GM12874 (cell line): ENCODE measurements at regions not wholly inside any gene's neighbourhood (a gene's known extent, or its start where the extent isn't known, plus 50 kb on each side); places are given as distances from the start of the nearest gene placed in this dataset.

ENCODE experiments used
- TF ChIP-seq, protein P1 (sequence below): IDR thresholded peaks from 2 replicates; pipeline ENCODE4 v1.5.1; 2011; ENCODE audit warnings: low read depth, mild to moderate bottlenecking, control low read depth, low read length, moderate library complexity; ENCODE audit not compliant: insufficient read depth

DNA sequence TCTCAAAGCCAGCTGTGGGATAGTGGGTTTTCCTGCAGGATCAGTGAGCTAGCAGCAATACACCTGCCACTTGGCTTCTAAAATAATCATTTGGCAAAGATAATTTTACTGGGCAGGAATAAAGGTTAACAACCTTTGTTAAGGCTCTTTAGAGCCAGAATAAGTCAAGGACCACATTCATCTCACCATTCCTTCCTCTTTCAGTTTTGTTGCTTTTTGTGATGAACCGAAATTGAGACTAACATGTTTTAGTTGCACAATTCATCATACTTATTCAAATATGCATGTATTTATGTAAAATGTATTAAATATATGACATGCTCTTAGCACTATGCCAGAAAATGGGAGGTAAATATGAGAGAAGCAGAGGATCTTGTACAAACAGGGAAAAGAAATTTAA lies 824.4 kb upstream of the TYRP1 start:
- TF ChIP-seq, protein P1, sequence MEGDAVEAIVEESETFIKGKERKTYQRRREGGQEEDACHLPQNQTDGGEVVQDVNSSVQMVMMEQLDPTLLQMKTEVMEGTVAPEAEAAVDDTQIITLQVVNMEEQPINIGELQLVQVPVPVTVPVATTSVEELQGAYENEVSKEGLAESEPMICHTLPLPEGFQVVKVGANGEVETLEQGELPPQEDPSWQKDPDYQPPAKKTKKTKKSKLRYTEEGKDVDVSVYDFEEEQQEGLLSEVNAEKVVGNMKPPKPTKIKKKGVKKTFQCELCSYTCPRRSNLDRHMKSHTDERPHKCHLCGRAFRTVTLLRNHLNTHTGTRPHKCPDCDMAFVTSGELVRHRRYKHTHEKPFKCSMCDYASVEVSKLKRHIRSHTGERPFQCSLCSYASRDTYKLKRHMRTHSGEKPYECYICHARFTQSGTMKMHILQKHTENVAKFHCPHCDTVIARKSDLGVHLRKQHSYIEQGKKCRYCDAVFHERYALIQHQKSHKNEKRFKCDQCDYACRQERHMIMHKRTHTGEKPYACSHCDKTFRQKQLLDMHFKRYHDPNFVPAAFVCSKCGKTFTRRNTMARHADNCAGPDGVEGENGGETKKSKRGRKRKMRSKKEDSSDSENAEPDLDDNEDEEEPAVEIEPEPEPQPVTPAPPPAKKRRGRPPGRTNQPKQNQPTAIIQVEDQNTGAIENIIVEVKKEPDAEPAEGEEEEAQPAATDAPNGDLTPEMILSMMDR = no peak

DNA sequence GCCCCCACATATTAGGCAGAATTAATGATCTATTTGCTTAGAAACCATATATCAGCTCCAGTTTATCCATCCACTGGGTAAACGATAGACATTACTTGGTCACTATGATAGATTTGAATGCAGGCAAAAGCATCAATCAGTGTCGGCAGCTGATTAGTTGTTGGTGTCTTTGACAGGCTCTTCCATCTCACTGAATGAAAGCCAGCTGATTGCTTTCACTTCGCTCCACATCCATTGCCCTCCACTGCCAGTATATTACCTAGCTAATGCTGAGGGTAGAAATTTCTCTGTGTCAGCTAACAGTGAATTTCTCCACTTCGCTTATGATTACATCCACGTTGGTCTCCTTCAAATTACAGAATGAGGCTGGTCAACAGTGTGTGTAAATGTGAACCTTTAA lies 821.3 kb upstream of the TYRP1 start:
- TF ChIP-seq, protein P1 = no peak

DNA sequence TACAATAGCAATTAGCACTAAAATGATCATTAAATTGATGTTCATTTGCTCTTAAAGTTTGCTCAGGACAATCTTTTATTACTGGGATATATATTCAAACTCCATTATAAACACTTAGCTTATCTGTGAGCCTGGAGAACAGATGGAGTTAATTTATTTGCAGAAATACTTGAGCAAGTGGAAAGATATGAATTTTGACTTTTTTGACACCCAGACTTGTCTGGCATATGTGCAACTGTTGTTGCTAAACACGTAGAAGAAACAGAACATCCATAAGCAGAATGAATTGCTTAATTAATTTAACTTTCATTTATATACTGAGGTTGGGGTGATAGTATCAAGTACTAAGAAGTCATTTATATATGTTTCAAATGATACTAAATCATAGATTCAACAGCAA lies 820.7 kb upstream of the TYRP1 start:
- TF ChIP-seq, protein P1 = no peak

DNA sequence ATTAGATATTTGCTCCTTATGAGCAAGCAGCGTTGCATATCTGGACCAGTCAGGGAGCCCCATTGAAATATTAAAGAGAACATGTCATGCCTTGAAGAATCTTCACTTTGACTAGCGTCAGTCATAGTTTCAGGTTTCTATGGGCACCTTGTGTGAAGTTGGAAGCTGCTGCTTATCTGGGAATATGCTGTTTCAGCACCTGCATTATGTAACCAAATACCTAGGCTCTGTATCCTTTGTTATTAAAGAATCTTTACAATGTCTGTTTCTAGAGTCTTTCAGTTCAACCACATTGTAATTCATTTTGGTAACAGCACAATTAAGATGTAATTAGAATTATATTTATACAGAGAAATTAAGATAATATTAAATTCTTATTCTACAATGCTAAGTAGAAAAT lies 818.8 kb upstream of the TYRP1 start:
- TF ChIP-seq, protein P1 = no peak

DNA sequence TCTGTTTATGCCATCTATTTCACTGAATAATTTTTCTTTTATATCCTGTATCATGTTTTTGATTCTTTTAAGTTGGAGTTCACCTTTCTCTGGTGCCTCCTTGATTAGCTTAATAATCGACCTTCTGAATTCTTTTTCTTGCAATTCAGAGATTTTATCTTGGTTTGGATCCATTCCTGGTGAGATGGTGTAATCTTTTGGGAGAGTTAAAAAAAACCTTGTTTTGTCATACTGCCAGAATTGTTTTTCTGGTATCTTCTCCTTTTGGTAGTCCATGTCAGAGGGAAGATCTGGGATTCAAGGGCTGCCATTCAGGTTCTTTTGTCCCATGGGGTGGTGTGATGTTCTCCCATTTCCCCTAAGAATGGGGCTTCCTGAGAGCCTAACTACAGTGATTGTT lies 800.8 kb upstream of the TYRP1 start:
- TF ChIP-seq, protein P1 = no peak

DNA sequence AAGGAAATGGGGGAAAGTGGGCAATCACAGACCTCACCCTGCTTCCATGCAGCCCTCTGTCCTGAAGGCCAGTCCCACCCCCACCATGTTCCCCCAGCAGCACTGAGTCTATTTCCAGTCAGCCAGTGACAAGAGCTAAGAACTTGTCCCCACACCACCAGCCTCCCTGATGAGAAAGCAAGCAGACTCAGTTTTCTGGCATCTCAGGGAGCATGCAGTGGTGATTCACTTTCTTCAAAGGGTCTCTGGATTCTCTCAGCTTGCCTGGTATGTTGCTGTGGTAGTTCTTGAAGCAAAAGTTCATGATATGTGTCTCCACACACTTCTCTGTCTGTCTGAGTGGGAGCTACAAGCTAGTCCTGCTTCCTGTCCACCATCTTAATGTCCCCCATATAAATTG lies 799.9 kb upstream of the TYRP1 start:
- TF ChIP-seq, protein P1 = no peak

DNA sequence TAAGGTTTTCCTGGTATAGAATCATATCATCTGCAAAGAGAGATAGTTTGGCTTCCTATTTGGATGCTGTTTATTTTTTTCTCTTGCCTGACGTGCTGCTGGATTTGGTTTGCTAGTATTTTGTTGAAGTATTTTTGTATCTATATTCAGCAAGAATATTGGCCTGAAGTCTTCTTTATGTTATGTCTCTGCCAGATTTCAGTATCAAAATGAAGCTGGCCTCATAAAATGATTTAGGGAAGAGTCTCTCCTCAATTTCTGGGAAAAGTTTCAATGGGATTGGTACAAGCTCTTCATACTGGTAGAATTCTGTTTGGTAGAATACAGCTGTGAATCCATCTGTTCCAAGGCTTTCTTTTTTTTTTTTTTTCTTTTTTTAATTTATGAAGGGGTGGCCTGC lies 799.0 kb upstream of the TYRP1 start:
- TF ChIP-seq, protein P1 = no peak

DNA sequence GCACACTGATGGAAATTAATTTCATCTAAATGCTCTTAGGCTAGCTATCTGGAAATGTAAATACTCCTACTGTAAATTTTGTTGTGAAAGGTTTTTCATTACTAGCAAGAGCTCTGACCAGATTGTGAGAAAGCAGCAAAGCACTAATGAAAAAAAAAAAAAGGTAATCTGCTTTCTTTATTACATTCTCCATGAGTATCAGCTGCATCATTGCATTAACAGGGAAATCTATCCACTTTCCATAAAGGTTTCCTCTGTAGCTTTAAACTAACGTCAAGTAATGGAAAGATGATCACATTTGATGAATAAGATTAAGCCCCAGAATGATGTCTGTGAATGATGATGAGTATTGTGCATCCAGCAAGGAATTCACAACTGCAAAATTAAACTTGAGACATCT lies 790.6 kb upstream of the TYRP1 start:
- TF ChIP-seq, protein P1 = no peak
